Skeletal muscle tissue (tissue), 3 donors: ENCODE measurements at regions not wholly inside any gene's neighbourhood (a gene's known extent, or its start where the extent isn't known, plus 50 kb on each side); places are given as distances from the start of the nearest gene placed in this dataset.

Experiments used
- H3K27ac ChIP-seq: one replicate; pipeline ENCODE4 v1.7.0; 2013; ENCODE audit warnings: mild to moderate bottlenecking, low read depth, low read length, inconsistent platforms
- H3K27me3 ChIP-seq, 3 donors: one replicate each; pipeline ENCODE4 v1.7.0; 2013; ENCODE audit warnings: low read length in 3 of 3; ENCODE audit not compliant: control insufficient read depth in 3 of 3, insufficient read depth in 3 of 3
- H3K36me3 ChIP-seq, 3 donors: one replicate each; pipeline ENCODE4 v1.7.0; 2013; ENCODE audit warnings: low read length in 3 of 3; ENCODE audit not compliant: control insufficient read depth in 3 of 3, insufficient read depth in 3 of 3
- H3K4me1 ChIP-seq, 3 donors: one replicate each; pipeline ENCODE4 v1.7.0; 2013; ENCODE audit warnings: low read length in 3 of 3, mild to moderate bottlenecking in 3 of 3; ENCODE audit not compliant: control insufficient read depth in 3 of 3, insufficient read depth in 3 of 3
- H3K4me3 ChIP-seq, 3 donors: one replicate each; pipeline ENCODE4 v1.7.0; 2013; ENCODE audit warnings: low read length in 3 of 3
- H3K9ac ChIP-seq, 3 donors: one replicate each; pipeline ENCODE4 v1.7.0; 2013; ENCODE audit warnings: low read length in 3 of 3, mild to moderate bottlenecking in 3 of 3, moderate library complexity in 2 of 3, low read depth in 1 of 3
- H3K9me3 ChIP-seq, 3 donors: one replicate each; pipeline ENCODE4 v1.7.0; 2013; ENCODE audit warnings: low read length in 3 of 3; ENCODE audit not compliant: control insufficient read depth in 3 of 3
- donor health status: Osteomylitis.

DNA sequence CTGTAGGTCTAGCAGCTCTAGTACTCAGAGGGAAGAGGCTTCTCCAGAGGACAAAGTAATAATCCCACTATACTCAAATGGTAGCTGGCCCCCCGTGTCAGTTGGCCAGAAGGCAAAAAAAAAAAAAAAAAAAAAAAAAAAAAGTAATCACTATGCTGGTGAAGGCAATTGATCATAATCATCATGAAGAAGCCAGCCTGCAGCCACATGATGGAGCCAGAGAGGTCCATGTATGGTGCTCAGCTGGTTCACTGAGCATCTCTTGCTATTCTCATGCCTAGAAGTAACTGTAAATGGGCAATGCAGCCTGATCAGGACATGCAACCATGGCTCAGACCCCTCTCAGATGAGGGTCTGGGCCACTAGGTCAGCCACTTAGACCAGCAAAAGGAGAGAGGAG is 378.8 kb downstream of the MED13L start:
- Histone ChIP-seq H3K9ac (no peak overlapping the region), H3K36me3 (no peaks in the 10 kb centered on the region), H3K27me3 (peaks cover 0 to 4% (median 3%) of the 10 kb centered on the region in 3 donors), H3K9me3 (peaks cover 0 to under 1% (median 0%) of the 10 kb centered on the region in 3 donors), H3K27ac (no peak overlapping the region), H3K4me1 (no peaks in the 10 kb centered on the region), H3K4me3 (no peak overlapping the region)

DNA sequence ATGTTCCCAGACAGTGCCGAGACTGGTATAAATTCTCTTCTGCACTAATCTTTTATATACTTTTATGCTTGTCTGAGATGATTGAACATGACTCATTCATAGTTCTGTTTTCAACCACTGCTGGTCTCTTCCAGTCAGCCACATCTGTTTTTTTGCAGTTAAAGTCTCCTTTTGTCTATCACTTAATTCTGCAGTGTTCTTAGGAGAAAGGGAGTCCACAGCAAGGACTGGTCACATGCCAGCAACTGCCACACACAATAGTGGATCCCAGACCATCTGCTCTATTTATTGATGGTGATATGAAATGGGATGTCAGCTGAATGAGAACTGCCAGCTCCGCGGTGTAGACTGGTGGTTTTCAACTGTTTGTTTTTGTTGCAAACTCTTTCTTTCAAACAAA is 379.8 kb downstream of the MED13L start:
- H3K27ac ChIP-seq, result no peak overlapping the region
- H3K27me3 ChIP-seq, result peaks cover 0 to 7% (median 3%) of the 10 kb centered on the region in 3 donors
- no peak overlapping the region for H3K4me3 ChIP-seq
- H3K36me3 ChIP-seq, result no peaks in the 10 kb centered on the region
- no peaks in the 10 kb centered on the region for H3K4me1 ChIP-seq
- no peak overlapping the region for H3K9ac ChIP-seq
- H3K9me3 ChIP-seq, result no peaks in the 10 kb centered on the region

DNA sequence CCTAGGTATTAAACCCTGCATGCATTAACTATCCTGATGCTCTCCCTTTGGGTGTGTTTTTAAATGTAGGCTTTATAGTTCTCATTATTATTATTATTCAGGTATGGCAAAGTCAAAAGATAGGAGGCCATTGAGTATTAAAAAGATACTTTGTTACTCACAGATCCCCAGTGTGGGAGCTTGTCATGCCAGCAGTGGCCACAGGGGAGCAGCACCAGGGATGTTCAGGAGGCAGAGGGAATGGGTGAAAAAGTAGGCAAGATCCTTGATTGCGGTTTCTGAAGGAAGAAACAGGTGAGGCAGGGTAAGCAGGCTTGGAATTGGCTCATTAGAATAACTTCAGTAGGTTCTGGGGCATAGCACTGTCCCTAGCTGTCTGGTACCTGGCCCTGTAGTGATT is 382.2 kb downstream of the MED13L start:
- Histone ChIP-seq H3K27ac (no peak overlapping the region), H3K9me3 (no peaks in the 10 kb centered on the region), H3K4me3 (no peak overlapping the region)

DNA sequence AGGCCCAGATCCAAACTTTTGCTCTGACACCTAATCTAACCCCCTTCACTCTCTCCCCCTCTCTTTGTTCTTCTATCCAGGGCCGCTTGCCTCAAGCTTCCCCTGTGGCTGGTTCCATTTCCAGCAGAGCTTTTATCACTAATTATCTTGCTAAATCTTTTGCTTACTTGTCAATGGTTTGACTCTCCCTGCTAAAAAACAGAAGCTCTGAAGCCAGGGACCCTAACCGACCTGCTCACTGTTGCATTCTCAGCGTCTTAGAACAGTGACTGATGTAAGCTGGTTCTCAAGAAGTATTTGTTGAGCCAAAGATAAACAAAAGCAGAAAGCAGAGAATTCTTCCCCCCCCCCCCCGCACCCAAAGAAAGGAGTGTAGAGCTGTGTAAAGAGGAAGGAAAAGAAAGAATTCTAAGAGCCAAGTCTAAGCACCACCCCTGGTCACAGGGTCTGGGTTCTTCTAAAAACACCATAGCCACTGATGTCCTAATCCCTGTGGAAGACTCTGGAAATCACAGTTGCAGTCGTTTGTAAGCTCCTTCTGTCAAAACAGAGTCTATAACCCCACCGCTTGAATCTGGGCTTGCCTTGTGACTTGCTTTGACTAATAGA is 385.8 kb downstream of the MED13L start:
- no peak overlapping the region for H3K27ac ChIP-seq
- H3K4me3 ChIP-seq, result no peak overlapping the region
- no peaks in the 10 kb centered on the region for H3K36me3 ChIP-seq
- no peaks in the 10 kb centered on the region for H3K4me1 ChIP-seq
- no peak overlapping the region for H3K9ac ChIP-seq
- H3K27me3 ChIP-seq, result peaks cover 3 to 7% (median 3%) of the 10 kb centered on the region in 3 donors
- no peaks in the 10 kb centered on the region for H3K9me3 ChIP-seq

More for the DNA sequence above, 382.2 kb downstream of the MED13L start:
- H3K36me3 ChIP-seq, result no peaks in the 10 kb centered on the region
- H3K4me1 ChIP-seq, result no peaks in the 10 kb centered on the region
- H3K9ac ChIP-seq, result no peak overlapping the region
- peaks cover 0 to 7% (median 3%) of the 10 kb centered on the region in 3 donors for H3K27me3 ChIP-seq

DNA sequence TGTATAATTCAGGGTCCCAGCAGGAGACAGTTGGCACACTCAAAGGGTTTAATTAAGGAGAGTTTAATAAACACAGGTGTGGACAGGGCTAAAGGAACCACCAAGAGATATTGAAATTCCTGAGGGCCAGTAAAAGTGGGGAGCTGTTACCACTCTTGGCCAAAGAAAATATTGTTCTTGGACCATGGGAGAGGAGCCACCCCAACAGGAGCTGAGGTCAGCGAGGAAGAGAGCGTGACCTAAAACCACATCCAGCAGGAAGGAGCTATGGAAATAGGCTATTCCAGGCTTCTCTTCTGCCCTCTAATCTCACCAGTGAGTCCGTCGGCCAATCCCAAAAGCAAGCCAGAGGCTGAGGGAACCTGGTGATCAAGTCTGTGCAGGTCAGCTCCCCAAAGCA is 390.8 kb downstream of the MED13L start:
- Histone ChIP-seq H3K27me3 (peaks cover 3 to 4% (median 3%) of the 10 kb centered on the region in 3 donors), H3K4me3 (no peak overlapping the region), H3K4me1 (no peaks in the 10 kb centered on the region), H3K27ac (no peak overlapping the region), H3K9ac (no peak overlapping the region), H3K9me3 (no peaks in the 10 kb centered on the region), H3K36me3 (no peaks in the 10 kb centered on the region)

DNA sequence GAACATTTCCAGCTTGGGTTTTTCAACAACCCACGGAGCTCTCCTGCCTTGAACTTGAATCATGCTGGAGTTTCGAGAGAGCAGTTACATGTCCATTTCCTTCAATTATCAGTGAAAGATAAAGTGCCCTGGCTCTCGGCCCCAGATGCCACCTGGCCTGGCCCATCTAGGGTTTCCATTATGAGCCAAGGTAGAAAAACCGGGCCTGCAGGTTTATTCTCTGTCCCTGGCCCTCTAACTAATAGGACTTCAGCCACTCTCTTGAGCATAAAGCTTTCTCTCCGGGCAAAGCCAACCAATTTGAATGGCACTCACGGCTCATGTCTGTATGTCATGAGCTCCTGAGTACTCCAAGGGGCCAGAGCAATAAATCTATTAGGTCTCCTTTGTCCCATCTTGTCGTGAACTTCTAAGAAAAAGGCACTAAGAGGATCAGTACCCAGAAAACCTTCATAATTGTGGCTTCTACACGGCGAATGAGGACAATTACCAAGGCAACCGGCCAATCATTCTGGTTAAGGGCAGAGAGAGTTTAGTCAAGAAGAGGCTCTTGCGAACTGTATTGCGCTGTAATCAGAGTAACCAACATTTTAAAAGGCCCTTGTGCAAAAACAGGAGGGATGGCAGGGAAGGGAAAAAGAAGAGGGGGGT is 392.3 kb downstream of the MED13L start:
- Histone ChIP-seq H3K36me3 (no peaks in the 10 kb centered on the region), H3K9ac (no peak overlapping the region), H3K27me3 (peaks cover 3 to 4% (median 3%) of the 10 kb centered on the region in 3 donors), H3K4me3 (no peak overlapping the region), H3K4me1 (no peaks in the 10 kb centered on the region), H3K27ac (no peak overlapping the region), H3K9me3 (no peaks in the 10 kb centered on the region)

DNA sequence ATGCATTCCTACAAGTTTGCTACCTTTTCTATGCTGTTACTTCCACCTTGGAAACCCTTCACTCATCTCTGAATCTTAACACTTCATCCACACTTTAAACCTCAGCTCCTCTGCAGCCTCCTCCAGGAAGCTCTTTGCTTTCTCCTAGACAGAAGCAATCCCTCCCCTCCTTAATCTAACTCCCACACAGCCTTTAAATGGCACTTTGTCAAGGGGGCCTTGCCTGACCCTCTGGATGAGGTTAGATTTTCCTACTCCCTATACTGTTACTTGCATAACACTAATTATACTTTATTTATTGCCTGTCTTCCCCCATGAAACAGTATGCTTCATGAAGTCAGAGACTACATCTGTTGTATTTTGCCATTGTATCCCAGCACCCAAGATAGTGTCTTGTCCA is 394.6 kb downstream of the MED13L start:
- Histone ChIP-seq H3K27me3 (peaks cover 3 to 4% (median 3%) of the 10 kb centered on the region in 3 donors), H3K4me1 (no peaks in the 10 kb centered on the region), H3K4me3 (no peak overlapping the region), H3K9me3 (no peaks in the 10 kb centered on the region), H3K36me3 (no peaks in the 10 kb centered on the region), H3K9ac (no peak overlapping the region), H3K27ac (no peak overlapping the region)

DNA sequence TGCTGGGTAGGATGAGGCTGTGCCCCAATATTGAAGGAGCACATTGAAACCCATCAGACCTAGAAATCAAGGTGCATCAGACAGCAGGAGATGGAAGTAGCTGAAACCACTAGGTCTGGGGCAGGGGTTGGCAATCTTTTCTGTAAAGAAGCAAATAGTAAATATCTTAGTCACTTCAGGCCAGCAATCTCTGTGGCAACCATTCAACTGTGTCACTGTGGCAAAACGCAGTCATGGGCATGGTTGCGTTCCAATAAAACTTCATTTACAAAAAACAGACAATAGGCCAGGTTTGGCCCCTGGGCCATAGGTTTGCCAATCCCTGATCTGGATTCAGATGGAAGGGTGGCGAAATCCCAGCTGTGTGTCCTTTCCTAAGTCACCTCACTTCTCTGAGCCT is 397.3 kb downstream of the MED13L start:
- H3K27me3 ChIP-seq, result peaks cover 0 to under 1% (median 0%) of the 10 kb centered on the region in 3 donors
- H3K4me1 ChIP-seq, result no peaks in the 10 kb centered on the region

DNA sequence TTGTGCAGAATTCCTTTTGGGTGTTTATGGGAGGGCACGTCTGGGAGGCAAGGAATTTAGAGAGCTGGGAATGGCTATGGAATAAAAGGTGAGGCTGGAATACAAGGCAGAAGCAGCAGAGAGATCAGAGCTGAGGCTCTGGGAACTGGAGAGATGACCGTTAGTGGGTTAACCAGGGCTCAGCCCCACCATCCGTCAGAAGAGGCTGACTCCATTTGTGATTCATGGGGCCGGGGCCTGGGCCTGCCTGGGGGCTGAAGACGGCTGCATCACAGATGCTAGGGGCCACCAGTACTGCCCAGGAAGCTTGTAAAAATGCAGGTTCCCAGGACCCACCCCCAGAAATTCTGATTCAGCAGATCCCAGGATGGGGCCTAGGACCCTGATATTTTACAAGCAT is 398.1 kb downstream of the MED13L start:
- Histone ChIP-seq H3K4me3 (no peak overlapping the region), H3K36me3 (no peaks in the 10 kb centered on the region), H3K9ac (no peak overlapping the region), H3K27me3 (no peaks in the 10 kb centered on the region), H3K9me3 (peaks cover 0 to 3% (median 0%) of the 10 kb centered on the region in 3 donors), H3K4me1 (no peaks in the 10 kb centered on the region), H3K27ac (no peak overlapping the region)

More for the DNA sequence above, 397.3 kb downstream of the MED13L start:
- Histone ChIP-seq H3K4me3 (no peak overlapping the region), H3K9me3 (peaks cover 0 to 3% (median 0%) of the 10 kb centered on the region in 3 donors), H3K27ac (no peak overlapping the region), H3K9ac (no peak overlapping the region), H3K36me3 (no peaks in the 10 kb centered on the region)

DNA sequence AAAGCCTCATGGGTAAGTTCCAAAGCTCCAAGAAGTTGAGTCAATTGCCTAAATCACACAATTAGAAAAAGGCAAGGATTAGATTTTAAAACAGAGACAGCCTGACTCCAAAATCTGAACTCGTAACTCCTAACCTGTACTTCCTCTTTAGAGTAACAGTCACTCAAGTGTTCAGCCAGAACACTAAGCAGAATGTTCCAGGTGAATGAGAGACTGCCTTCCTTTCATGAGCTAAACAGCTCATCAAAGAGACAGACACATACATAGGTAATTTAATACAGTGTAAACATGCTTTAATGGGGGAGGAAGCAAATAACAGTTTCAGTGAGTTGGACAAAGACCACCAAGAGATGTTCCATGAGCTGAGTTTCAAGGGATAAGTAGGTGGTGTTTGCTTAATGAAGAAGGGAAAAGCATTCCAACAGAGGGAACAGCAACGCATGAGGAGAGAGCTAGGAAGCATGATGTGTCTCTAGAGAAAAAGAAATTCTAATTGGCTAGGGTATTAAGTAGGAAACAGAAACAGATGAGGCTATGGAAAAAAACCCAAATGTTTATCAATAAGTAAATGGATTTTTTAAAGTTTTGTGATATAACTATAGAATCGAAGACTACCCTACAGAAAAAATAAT is 403.9 kb downstream of the MED13L start:
- no peak overlapping the region for H3K4me3 ChIP-seq

More for the DNA sequence above, 403.9 kb downstream of the MED13L start:
- no peaks in the 10 kb centered on the region for H3K36me3 ChIP-seq
- no peak overlapping the region for H3K27ac ChIP-seq
- H3K9me3 ChIP-seq, result peaks cover 0 to 3% (median 0%) of the 10 kb centered on the region in 3 donors
- H3K9ac ChIP-seq, result no peak overlapping the region
- H3K4me1 ChIP-seq, result peaks cover 24 to 27% (median 25%) of the 10 kb centered on the region in 3 donors
- H3K27me3 ChIP-seq, result no peaks in the 10 kb centered on the region
